Activated naive CD4-positive, alpha-beta T cell (primary cell): ENCODE measurements at regions not wholly inside any gene's neighbourhood (a gene's known extent, or its start where the extent isn't known, plus 50 kb on each side); places are given as distances from the start of the nearest gene placed in this dataset.
A peak's percentile ranks its signal among the peaks of the same experiment; 100 is the strongest.

Experiments
- DNase-seq, 4 experiments: peaks; one replicate each; lab custom pipeline; 2025; lab: John Stamatoyannopoulos, UW

DNA sequence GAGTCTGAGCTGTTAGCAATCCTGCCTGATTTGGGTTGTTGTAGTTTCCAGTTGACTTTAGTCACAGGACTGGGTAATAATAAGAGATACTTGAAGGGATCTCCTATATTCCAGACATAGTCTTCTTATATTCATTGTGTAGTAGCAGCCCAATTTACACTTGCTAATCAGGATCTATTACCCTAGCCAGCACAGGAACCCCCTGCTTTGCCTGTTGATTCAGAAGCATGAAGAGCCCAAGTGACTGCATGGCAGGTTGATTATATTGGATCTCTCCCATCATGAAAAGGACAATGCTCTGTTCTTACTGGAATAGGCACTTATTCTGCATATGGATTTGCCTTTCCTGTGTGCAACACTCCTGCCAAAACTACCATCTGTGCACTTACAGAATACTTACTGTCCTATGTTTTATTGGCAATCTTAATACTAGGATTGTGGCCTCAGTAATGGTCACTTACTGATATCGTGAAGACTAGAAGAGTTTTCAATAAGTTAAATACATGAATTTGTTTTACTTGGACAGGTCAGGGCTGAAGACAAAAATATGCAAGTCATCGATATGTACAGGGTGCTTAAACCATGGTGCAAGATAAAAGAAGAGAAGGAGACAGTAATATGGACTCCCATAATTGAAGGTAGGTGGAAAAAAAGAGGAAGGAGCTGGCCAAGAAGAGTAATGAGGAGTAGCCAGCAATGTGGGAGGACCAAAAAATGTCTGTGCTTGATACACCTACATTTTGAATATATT is 304.1 kb downstream of the MCTP2 start:
- no peak for DNase-seq

DNA sequence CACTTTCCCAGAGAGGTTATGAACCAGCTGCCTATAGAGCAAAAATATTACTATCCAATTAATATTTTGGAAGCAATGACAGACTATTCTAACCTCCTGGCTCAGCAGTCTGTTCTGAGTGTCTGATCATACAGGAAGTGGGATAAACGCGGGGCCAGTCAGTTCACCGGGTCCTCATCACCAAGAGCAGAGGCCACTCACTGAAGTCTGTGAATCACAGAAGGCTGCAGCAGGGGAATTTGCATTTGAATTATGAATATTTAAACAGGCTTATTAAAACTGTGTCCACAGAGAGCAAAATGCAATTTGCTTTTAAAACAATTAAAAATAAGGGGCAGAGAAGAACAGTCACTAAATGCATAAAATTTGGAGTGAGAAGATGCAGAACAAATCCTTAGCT is 305.2 kb downstream of the MCTP2 start:
- no peak for DNase-seq

DNA sequence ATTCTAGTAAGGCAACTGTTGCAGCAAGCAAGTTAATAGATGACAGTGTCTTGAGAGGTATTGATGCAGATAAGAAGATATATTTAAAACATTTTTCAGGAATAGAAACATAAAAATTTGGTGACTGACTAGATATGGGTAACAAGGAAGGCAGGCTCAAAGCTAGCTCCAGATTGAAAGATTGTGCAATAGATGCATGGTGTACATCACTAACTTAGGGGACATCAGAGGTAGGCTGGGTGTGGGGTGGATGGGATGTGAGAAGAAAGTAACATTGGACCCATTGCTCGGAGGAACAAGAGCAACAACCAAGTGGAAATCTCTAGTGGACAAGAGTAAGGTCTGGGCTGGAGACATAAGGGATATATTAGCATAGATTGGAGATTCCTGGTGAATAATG is 306.9 kb downstream of the MCTP2 start:
- no peak for DNase-seq

DNA sequence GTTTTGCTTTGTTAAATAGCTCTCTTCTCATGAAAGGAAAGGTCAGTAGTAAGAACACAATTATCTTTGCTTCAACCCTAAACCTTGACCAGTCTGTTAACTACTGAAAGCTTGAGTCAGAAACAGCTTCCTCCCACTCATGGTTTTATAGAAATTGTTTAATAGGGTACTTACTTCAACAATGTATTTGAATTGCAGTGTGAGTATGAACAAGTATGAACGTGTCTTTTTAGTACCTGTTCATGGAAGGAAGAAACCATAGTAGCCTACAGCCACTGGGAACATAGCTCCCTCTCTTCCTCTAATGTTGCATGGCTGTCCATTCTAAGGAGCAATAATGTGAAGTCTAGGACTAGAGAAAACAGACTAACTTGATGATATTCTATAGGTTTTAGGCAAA is 311.0 kb downstream of the MCTP2 start:
- no peak for DNase-seq

DNA sequence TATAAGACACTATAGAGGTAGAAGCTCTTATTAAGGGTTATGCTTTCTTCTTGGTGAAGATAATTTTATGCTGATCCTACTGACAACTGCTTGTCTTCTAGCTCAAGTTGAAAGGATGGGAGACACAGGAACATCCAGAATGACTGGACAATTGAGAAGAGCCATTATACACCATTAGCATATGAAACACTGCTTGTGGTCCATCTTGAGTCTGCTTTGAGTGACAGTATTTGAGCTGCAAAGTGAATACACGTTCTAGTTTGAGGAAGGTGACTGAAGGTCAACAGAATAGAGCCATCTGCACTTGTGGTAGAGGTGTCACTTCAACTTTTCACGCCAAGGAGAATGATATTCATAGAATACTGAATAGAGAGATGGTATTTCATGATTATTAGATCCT is 315.4 kb downstream of the MCTP2 start:
- DNase-seq = no peak

DNA sequence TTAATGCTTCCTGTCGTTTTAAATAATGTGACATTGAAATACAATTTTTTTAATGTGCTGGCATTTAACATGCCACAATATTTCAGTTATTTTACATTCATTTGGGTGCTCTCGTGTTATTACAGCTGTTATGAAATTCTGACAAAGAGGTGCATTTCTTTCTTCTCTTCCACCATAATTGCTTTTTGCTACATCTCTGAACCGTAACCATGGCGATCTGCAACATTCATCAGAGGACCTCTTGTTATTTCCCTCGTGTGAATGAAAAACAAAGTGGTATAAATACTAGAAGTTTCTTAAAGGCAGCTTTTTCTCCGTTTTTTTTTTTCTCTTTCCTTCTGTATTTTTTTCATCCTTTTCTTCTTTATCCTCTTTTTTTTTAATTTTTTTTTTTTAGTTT is 316.4 kb downstream of the MCTP2 start:
- no peak for DNase-seq

DNA sequence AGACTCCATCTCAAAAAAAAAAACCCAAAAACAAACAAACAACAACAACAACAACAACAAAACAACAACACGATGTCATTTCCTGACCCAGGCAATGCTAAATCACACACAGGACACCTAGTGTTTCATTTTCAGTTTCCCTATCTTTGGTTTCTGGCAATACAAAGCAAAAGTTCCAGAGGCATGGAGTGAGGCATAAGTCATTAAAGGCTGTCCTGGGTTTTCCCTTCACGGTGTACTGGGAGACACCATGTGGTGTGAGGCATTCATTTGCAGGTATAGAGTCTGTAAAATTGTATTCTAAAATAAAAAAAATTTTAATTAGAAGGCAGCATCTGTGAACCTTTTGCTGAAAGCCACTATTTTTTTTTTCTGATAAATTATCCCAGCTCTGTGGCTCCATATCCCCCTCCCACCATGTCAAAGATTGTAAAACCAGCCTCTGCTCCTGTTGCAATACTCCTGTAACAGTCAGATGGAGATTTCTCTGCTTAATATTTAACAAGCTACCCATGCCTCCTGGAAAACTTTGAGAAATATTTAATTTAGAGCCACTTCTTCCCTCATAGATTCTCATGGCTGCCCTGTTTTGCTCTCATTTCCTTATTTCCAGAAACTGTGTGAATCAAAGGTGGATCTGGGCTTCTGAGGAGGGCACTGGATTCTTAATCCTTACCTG is 324.6 kb downstream of the MCTP2 start:
- no peak for DNase-seq

DNA sequence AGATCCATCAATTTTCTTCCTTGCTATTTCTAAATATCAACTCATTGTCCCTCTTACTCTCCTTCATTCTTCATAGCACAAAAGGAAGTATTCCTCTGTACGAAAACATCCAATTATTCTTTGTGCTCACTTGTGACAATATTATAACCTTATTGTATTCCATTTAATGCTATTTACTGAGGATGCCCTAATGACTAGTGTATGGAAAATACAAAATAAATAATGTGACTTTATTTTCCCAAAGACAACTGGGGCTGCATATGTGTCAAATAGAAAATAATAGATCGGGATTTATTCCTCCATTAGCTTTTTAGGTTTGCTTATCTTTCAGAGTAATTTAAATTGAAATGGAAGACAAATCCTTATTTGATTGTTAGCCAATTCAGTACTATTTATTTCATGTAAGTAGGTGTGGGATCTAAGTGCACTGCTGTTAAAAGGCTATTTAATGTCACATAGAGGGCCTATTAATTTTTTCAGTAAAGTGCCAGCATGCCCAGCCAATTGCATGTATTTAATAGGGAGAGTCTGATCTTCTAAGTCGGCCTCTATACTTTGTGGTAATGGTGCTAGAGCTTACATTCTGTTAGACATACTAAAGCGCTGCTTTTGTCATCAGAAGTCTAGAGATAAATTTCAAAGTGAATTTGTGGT is 329.8 kb downstream of the MCTP2 start:
- DNase-seq = no peak

DNA sequence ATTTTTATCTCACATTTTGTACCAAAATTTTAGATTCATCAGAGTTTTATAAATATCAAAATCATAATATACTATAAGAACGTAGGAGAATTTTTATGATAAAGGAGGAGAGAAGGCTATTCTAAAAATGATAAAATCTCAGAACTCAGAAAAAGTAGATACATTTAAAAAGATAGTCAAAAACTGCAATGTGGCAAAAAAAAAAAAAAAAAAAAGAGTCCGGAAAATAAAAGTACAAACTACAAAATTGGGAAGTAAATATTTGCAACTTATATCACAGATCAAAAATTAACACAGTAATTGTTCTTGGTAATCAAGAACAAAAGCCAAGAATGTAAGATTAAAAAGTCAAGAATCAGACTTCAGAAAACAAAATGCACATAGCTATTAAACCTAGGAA is 332.1 kb downstream of the MCTP2 start:
- DNase-seq = no peak

DNA sequence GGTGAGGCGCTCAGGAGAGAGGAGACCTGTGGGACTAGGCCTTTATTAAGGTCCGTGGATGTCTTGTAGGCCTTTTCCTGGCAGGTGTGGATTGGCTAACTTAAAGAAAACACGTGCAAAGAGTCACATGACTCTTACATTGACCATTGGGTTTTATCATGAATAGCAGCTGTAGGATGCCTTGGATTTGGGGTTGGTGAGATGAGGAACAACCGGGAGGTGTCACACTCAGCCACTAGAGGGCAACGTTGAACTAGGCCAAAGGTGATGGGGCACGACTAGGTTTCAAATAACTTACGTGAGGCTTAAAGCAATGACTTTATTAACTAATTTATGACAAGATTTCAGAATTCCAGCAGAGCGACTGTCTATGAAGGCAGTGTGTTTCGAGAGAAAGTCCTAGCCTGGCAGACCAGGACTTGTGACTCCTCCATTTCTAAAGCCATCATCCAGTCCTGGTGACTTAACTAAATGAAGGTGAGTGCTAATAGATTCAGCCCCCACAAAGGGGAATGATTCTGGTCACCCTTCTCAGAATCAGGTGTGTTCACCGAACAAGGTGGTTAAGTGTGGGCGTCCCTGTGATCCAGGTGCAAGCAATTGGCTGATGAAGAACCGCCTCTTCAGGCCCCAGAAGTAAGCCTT is 345.6 kb downstream of the MCTP2 start:
- DNase-seq = peak in 1 of 4 experiments; percentile 5

DNA sequence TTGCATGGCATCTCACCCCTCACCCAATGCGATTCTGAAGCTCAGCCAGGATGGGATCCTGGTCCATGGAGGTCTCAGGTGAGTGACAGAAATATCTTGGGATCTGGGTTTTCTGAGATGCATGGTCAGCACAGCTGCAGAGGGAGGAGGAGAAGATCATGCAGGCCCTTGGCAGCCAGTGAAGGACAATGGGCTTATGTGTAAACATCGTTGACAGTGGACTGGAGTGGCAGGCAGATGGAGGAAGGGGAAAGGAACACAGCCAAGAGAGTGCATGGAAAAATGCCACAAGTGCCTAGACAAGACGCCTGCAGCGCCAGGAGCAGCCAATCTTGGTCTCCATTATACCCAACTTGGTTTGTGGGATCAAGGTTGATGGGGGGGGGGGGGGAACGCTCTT is 347.9 kb downstream of the MCTP2 start:
- no peak for DNase-seq

DNA sequence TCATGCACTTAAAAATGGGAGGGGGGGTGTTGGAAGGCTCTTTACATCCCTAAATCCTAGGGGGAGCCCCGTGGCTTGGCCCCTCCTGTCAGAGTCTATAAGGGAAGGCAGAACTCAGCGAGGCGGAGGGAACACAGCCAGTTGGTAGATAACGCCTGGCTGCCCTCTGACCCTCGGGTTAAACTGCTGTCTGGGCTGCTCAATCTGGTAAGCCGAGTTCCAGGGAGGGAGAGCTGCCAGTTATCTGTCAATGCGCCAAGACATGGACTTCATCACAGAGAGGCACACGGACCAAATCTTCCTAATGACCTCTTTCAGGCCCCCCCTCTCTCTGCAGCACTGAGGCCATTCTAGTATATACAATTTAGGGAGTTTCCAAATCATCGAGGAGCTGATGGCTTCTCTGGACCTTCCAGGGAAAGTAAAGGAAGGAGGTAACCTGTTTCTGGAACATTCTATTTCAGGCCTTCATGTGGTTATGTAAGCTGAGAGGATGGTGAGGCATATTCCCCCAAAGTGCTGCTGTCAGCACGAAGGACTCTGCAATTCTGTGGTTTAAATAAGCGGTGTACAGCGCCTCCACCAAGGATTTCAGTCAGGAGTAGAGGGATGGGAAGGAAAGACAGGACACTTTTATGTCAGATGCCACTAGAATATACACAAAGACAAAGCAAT is 349.0 kb downstream of the MCTP2 start:
- no peak for DNase-seq

DNA sequence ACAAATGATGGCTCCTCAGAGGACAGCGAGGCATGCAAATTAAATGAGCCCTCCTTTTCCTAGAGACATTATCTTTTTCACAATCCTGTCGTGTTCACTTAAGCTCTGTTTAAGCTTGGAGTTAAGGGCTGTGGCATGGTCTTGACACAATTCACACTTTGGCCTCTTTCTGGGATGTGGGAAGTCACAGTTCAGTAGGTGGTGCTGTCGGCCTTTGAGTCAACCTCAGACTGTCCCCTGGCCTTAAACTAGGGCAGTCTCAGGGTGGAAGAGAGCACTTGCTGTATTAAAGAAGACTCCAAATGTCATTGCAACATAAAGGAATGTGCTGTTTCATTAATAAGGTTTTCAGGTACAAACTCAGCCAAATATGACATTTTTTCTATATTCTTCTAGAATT is 351.0 kb downstream of the MCTP2 start:
- DNase-seq = no peak

DNA sequence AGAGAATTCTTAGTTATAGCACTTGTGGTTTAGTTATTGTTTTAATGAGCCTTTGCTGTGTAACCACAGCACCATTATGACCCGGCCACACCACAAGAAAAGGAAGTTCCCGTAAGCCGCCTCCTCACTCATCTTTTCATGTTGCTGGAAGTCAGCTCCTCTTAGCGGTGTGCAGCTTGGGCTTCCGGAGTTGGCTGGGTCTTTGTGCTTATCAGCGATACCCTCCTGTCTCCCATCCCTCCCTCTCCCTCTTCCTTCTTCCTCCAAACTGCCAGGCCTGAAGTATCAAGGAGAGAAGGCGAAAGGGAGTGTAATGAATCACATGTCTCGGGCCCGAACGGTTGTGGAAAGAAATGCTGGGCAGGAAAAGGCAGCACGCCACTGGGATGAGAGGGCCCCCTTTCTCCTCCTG is 353.5 kb downstream of the MCTP2 start:
- DNase-seq = peak in 2 of 4 experiments; percentile 2 to 7

DNA sequence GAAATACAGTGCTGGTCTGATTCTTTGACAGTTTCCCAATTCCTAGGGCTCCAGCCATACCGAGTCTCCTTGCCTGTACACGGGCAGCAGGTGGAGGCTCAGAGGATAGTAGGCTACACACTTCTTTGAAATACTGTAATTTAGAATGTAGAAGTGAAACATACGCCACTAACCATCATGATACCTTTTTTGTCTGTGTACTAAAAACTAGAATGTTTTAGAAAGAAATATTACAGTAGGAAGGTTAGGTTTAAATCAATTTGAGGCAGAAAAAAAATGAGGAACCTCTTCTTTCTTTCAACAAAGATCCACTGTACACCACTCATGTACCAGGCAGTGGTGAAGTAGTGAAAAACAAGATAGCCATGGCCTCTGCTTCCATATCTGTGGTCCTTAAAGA is 354.7 kb downstream of the MCTP2 start:
- DNase-seq = no peak

DNA sequence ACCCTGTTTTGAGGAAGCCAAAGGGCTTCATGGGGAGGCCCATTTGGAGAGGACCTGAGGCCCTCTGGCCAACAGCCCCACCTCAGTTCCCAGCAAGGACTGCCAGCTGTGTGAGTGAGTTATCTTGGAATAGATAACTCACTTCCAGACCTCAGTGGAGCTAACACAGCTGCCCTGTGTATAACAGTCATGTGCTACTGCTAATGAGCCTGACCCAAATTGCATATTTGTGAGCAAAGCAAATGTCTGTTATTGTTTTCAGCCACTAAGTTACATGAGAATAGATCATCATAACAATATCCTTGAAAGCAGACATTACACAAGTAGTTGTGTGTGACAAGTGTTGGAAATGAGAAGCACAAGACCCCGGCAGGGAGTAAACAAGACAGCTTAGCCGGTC is 355.8 kb downstream of the MCTP2 start:
- DNase-seq = no peak

DNA sequence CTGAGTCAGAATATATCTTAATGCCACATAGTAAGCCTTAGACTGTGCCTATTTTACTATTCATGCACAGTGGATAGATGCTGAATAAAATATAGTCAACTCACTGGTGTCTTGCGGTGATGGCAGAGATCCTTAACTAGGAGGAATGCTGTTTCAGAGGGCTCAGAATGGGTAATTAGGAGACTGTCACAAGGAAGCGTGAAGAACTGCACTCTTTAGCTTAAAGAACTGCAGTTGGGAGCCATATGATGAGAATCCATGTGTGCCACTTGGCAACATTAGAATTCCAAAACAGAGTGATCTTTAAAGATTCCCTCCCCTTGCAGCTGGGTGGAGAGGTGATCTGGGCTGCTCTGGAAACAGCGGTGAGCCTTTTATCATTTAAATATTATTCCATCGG is 357.6 kb downstream of the MCTP2 start:
- no peak for DNase-seq

DNA sequence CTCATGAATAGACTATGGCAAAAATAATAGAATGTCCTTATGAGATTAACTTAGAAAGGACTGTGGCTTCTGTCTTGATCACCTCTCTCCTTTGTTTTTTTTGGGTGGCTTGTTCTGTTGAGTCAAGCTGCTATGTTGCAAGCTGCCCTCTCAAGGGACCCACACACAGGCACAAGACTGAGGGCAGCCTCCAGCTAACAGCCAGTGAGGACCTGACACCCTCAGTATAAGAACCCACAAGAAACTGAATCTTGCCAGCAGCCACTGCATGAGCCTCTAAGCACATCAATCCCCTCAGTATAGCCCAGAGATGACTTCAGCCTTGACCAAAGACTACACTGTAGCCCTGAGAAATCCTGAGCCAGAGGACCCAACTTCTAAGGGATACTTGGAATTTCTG is 361.1 kb downstream of the MCTP2 start:
- no peak for DNase-seq

DNA sequence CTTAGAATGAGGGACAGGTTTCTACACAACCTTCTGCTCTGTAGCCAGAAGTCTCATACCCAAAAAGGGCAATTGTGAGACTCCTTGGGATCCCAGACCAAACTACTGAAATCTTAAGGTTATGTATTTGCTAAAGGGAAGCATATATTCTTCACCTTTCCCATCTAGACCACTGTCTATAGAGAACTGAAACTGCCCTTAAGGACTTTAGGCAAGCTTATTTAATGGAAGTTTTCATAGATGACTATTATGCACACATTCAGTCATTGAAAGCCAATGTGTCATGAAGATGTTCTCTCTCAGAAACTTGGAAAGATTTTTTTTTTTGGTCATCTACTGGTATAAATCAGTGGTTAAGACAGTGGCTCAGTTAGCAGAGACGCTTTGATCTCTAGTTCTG is 365.3 kb downstream of the MCTP2 start:
- DNase-seq = no peak

DNA sequence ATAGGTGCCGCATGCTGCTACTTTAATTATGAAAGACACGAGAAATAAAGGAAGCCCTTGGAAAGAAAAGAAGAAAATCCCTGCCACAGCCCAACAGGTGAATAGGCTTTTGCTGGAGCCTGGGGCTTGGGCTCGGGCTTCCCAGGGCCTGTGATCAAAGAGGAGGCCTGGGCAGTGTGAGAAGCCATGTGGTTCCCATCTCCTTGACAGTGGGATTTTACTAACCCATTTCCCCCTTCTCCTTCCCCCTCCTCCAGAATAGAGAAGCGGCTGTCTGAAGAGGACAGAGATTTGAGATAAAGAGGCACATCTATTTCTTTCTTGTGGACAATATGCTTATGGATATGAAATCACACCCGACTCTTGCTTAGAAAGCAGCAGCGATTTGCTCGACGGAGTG is 369.1 kb downstream of the MCTP2 start:
- no peak for DNase-seq

DNA sequence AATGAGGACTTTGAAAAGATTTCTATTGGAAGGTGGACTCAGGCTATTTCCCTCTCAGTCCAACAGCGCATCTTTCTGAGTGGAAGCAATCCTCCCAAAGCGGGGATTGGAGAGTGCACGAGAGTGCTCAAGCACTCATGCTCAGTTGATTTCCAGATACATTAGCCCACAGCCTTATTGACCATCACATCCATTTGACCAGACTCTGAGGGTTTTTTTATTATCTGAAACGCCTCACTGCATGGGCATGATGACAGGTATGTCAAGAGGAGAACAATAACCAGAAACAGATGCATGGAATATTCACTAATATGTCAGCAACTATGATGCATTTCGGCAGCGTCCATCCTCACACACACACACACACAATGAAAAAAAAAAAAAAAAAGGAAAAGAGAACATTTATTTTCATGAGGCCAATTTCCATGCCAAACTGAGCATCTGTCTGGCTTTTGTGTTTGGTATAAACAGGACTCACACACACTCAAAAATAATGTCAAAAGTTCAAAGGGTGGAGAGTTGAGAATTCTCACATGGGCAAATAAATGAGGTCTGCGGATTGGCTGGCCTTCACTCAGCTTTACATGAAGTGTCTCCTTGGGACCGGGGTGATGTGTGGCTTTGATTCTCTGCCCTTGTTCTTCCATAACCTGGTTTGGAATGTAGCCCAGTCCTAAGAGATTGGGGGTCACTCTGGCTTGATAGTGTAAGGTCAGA is 371.6 kb downstream of the MCTP2 start:
- no peak for DNase-seq

DNA sequence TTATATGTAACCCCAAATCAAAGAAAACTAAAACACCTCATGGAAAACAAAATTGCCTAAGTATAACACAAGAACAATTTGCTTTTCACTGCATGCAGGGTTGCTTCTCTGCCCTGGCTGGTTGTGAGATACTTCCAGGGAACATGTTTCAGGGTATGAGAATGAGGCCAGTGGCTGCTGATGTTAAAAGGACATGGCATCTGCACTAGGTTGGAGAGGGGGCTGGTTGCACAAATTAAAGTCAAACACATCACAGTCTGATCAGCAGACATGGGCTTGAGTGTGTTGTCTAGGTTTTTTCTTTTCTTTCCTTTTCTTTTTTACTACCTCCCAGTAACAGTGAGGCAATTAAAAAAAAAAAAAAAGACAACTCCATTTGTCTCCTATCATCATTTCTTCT is 374.9 kb downstream of the MCTP2 start:
- no peak for DNase-seq
